IPS DF 19.7 (cell line): ENCODE measurements at regions not wholly inside any gene's neighbourhood (a gene's known extent, or its start where the extent isn't known, plus 50 kb on each side); places are given as distances from the start of the nearest gene placed in this dataset.
"Not testable (repeated sequence)": the region's sequence is repeated elsewhere in the genome, so short reads cannot be mapped to it uniquely, and the experiment has no call there.

Experiments
- DNase-seq: peaks from one replicate; pipeline ENCODE4 v3.0.0-alpha.2; 2013; ENCODE audit warnings: low read depth, low spot score

DNA sequence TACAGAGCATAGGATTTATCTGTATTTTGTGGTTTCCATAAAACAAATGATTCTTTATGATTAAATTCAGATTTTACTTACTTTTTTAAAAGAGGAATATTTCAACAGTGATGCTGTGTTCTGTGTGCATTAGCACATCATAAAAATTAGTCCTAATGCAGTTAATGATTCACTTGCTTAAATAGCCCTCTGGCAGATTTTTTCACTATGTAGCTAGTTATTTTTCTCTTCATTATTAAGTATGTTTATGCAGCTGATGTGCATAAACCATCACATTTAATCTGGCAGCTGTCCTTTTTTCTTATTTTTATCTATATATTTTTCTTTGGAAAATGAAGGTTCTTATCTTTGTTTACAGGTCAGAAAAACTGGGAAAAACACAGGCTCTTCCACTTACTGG, 127.2 kb downstream of the ZNF486 start:
- DNase-seq: no peak

DNA sequence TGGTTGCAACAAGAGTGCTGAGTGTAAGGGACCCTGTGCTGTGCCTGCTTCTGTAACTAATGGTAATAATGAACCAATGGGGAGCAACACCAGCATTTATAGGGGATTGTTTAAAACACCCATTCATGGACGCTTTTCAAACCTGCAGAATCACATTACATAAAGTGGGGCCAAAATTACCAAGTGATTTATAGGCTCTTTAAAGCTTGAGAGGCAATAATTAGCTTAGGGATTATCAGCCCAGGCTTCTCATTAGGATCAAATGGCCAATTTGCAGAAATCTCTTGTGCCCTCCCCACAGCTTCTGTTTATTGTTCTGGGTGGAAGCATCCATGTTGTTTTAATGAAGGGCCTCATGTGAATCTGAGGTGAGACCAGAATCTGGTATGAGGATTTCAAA, 125.5 kb downstream of the ZNF486 start:
- DNase-seq: not testable (repeated sequence)

- DNase-seq: no peak
These were observed 122.2 kb downstream of the ZNF486 start for GRCh38 chr19:20289186-20289585.

DNA sequence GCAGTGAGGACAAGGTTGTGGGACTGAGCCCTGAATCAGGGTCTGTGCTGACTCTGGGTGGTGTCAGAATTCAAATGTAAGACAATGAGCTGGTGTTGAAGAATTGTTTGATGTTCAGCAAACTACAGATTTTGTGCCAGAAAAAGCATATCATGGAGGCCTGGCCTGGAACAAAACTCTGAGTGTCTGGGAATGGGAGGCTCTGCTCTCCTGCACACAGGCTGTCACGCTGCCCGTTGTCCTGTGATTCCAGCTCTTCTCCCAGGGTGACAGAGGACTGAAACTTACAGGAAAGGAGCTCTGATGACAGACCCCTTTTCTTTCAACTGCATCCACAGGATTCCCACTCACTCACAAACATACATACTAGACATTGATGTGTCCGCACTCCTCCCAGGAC, 120.1 kb downstream of the ZNF486 start:
- DNase-seq: no peak

- not testable (repeated sequence) for DNase-seq
These were observed 118.9 kb downstream of the ZNF486 start for GRCh38 chr19:20285876-20286275.

- DNase-seq: no peak
These were observed 112.5 kb downstream of the ZNF486 start for GRCh38 chr19:20279516-20279915.

- no peak for DNase-seq
These were observed 111.3 kb downstream of the ZNF486 start for GRCh38 chr19:20278342-20278741.

DNA sequence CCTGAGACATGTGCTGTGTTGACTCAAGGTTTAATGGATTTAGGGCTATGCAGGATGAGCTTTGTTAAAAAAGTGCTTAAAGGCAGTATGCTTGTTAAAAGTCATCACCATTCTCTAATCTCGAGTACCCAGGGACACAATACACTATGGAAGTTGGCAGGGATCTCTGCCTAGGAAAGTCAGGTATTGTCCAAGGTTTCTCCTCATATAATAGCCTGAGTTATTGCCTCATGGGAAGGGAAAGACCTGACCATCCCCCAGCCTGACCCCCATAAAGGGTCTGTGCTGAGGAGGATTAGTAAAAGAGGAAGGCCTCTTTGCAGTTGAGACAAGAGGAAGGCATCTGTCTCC, 109.7 kb downstream of the ZNF486 start:
- not testable (repeated sequence) for DNase-seq

- DNase-seq: no peak
These were observed 109.2 kb downstream of the ZNF486 start for GRCh38 chr19:20276011-20276731.

DNA sequence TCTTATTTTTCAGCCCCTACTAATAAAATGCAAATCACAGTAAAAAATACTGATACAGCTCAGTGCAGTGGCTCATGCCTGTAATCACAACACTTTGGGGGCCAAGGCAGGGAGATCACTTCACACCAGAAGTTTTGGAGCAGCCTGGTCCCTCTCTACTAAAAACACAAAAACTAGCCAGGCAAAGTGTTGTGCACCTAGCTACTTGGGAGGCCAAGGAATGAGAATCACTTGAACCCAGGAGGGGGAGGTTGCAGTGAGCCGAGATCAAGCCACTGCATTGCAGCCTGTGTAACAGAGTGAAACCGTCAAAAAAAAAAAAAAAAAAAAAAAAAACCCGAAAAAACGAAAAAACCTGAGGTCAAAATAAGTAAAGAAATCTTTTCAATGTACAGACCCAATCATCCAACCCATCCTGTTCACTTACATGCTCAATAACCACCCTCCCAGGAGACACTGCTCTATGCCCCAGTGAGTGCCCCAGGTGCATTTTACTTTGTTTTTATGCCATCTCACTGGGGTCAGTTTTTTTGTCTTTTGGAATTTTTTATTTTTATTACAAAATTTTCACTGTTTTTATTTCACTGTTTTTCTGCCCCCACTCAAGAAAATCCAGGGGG, 107.0 kb downstream of the ZNF486 start:
- no peak for DNase-seq

DNA sequence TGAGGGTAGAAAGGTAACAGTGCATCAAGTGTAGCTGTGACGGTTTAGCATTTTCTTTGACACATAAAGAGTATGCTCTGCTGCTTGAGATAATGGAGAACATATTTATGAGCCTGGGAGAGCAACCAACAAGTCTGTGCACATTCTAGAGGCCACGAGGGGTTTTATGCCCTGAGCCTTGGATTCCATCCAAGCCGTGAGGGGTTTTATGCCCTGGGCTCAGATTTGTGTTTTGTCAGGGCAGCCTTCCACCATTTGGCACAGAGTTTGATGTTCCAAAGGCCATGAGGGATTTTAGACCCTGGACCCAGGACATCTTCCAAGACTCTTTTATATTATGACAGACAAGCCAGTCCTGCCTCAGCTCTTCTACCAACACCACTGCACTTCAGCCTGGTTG, 106.4 kb downstream of the ZNF486 start:
- no peak for DNase-seq

- DNase-seq: not testable (repeated sequence)
These were observed 105.6 kb downstream of the ZNF486 start for GRCh38 chr19:20272627-20273010.

GRCh38 chr19:20271927-20272626, 105.1 kb downstream of the ZNF486 start:
- not testable (repeated sequence) for DNase-seq

DNA sequence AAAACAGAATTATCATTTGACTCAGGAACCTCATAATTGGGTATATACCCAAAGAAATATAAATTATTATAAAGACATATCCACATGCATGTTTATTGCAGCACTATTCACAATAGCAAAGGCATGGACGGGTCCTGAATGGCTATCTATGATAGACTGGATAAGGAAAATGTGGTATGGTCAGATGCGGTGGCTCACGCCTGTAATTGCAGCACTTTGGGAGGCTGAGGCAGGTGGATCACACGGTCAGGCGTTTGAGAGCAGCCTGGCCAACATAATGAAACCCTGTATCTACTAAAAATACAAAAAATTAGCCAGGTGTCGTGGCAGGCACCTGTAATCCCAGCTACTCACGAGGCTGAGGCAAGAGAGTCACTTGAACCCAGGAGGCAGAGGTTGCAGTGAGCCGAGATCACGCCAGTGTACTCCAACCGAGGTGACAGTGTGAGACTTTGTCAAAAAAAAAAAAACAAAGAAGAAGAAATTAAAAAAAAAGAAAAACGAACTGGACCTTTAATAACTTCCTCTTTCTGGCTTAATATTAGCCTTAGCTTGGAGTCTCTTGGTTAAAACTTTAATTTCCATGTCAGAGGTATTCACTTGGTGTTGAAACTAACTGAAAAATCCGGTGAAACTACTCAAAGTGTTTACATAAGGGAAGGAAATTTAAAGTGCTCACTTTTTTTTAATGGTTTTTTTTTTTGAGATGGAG, 104.4 kb downstream of the ZNF486 start:
- DNase-seq: no peak

GRCh38 chr19:20269461-20269860, 102.4 kb downstream of the ZNF486 start:
- no peak for DNase-seq

DNA sequence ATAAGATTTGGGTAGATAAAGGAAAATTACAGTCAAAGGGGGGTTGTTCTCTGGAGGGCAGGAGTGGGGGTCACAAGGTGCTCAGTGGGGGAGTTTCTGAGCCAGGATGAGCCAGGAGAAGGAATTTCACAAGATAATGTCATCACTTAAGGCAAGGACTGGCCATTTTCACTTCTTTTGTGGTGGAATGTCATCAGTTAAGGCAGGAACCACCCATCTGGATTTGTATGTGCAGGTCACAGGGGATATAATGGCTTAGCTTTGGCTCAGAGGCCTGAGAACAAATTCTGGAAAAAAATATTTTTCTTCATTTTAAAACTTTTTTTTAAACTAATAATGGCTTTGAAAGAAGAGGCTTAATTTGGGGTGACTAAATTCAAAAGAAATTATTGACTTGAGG, 94.5 kb downstream of the ZNF486 start:
- not testable (repeated sequence) for DNase-seq

GRCh38 chr19:20260738-20261137, 93.7 kb downstream of the ZNF486 start:
- not testable (repeated sequence) for DNase-seq

DNA sequence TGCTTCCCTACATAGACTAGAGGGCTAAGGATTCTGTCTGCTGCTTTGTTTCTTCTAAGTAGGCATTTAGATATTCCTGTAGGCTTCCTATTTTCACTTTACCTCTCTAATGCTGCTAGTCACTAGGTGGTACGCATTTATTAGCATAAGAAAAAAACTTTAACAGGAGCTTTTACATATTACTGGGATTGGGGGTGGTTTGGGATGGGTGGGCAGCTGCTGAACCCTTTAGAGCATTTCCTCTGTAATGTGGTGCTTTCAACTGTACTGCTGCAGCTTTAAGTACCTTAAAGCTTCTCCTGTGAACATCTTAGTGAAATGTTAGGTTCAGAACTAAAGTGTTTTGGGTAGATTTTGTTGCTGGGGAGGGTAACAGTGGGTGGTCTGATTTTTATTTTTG, 92.6 kb downstream of the ZNF486 start:
- DNase-seq: peak; percentile 80

DNA sequence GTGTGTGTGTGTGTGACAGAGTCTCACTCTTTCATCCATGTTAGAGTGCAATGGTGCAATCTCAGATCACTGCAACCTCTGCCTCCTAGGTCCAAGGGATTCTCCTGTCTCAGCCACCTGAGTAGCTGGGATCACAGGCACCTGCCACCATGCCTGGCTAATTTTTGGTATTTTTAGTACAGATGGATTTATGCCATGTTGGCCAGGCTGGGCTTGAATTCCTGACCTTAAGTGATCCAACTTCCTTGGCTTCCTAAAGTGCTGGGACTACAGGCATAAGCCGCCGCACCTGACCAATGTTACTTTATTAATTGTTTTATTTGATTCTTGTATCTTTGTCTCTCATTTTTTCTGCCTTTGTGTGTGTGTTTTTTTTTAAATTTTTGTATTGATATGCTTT, 89.6 kb downstream of the ZNF486 start:
- DNase-seq: no peak

DNA sequence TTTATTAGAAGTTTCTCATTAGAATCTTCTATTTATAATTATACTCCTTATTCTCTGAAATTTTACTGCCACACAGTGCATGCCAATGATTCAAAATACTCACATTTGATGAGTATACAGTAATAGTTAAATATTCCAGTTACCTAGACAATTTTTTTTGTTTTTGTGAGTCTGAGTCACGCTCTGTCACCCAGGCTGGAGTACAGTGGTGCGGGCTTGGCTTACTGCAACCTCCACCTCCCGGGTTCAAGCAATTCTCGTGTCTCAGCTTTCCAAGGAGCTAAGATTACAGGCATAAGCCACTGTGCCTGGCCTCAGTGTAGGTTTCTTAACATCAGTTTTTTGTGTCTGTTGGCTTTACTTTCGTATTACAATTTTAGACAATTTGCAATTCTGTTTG, 87.1 kb downstream of the ZNF486 start:
- no peak for DNase-seq

DNA sequence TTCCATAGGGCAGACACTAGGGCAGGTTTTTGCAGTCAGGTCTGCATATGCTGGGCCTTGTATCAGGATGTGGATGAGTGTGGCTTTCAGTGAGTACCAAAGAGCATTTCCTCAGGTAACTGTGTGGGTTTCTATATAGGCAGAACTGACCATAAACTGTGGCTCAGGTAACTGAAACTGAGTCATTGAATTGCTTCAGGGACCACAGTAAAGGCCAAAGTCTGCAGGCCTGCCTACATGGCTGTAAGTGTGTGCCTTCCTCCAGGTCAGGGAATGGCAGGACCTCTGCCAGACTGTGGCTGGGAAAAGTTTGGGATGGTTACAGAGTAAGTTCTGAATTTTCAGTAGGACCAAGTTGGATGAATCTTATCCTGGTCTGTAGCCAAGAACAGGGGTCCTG, 85.6 kb downstream of the ZNF486 start:
- no peak for DNase-seq

DNA sequence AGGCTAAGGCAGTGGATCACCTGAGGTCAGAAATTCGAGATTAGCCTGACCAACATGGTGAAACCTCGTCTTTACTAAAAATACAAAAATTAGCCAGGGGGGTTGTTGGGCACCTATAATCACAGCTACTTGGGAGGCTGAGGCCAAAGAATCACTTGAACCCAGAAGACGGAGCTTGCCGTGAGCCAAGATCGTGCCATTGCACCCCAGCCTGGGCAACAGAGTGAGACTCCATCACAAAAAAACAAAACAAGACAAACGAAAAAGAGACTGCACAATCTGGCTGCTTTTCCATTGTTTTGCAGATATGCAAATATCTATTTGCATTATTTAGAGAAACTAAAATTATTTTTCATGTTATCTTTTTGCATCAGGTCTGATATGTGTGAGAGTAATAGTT, 83.6 kb downstream of the ZNF486 start:
- no peak for DNase-seq
